Large intestine (tissue), 3 donors: ENCODE measurements at regions not wholly inside any gene's neighbourhood (a gene's known extent, or its start where the extent isn't known, plus 50 kb on each side); places are given as distances from the start of the nearest gene placed in this dataset.
"Not testable (repeated sequence)": the region's sequence is repeated elsewhere in the genome, so short reads cannot be mapped to it uniquely, and the experiment has no call there.

ENCODE experiments used
- DNase-seq, 2 donors: peaks; one replicate each; pipeline versions ENCODE4 v3.0.0 to v3.0.0-alpha.2; 2013
- H3K27ac ChIP-seq: one replicate; pipeline ENCODE4 v1.5.1; 2013; ENCODE audit warnings: low read length
- H3K27me3 ChIP-seq: 2 replicates; pipeline ENCODE4 v1.6.1; 2013; ENCODE audit warnings: low read length; ENCODE audit not compliant: control insufficient read depth, insufficient read depth
- H3K36me3 ChIP-seq: 2 replicates; pipeline ENCODE4 v1.6.1; 2013; ENCODE audit warnings: low read length; ENCODE audit not compliant: control insufficient read depth, insufficient read depth
- H3K4me1 ChIP-seq: one replicate; pipeline ENCODE4 v1.6.1; 2013; ENCODE audit warnings: low read length; ENCODE audit not compliant: control insufficient read depth, insufficient read depth
- H3K4me3 ChIP-seq: one replicate; pipeline ENCODE4 v1.5.1; 2013; ENCODE audit warnings: low read length
- H3K9me3 ChIP-seq: one replicate; pipeline ENCODE4 v1.6.1; 2013; ENCODE audit warnings: mild to moderate bottlenecking, low read depth, low read length, moderate library complexity; ENCODE audit not compliant: control insufficient read depth
- WGBS: methylation state at CpG from one replicate; pipeline ENCODE4 v1.1.5; 2013; ENCODE audit warnings: low lambda C conversion rate; ENCODE audit not compliant: insufficient coverage; 5-methylcytosine and 5-hydroxymethylcytosine counted together

- not testable (repeated sequence) for H3K4me3 ChIP-seq, H3K4me1 ChIP-seq, H3K9me3 ChIP-seq, H3K27ac ChIP-seq, DNase-seq, H3K27me3 ChIP-seq, H3K36me3 ChIP-seq
- WGBS: no CpG with 5 or more reads among the region's 2 CpGs
Measured at GRCh38 chr15:84094720-84095119, 140.9 kb upstream of the GOLGA6L4 start.

GRCh38 chr15:84097053-84097452 is 138.5 kb upstream of the GOLGA6L4 start:
- not testable (repeated sequence) for H3K36me3 ChIP-seq, DNase-seq, H3K27me3 ChIP-seq, H3K4me1 ChIP-seq, H3K9me3 ChIP-seq, H3K27ac ChIP-seq, H3K4me3 ChIP-seq
- no CpG with 5 or more reads among the region's 3 CpGs for WGBS

GRCh38 chr15:84098604-84099003 is 137.0 kb upstream of the GOLGA6L4 start:
- DNase-seq: no peak
- H3K9me3 ChIP-seq: no peaks in the 10 kb centered on the region
- H3K27ac ChIP-seq: no peak overlapping the region
- H3K27me3 ChIP-seq: no peaks in the 10 kb centered on the region
- no peaks in the 10 kb centered on the region for H3K4me1 ChIP-seq
- no peak overlapping the region for H3K4me3 ChIP-seq
- no peaks in the 10 kb centered on the region for H3K36me3 ChIP-seq

DNA sequence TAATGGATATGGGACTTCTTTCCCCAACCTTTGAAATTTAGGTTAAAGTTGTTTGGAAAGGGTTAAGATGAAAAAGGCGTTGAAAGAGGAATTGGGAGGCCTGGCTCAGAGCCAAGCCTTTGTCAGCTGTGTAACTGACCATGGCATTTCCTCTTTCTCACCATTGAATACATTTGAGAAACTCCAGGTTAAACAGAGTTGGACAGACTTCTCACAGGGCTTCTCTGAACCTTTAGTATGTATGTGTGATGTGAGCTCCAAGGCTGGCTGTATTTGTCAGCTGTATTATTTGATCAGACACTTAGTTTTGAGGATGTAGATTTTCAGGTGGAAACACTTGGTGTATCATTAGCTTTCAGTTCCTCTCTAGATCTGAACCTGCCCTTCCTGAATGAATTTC is 136.4 kb upstream of the GOLGA6L4 start:
- DNase-seq: no peak
- H3K27me3 ChIP-seq: no peaks in the 10 kb centered on the region
- H3K36me3 ChIP-seq: no peaks in the 10 kb centered on the region
- no CpG with 5 or more reads among the region's 1 CpG for WGBS
- no peak overlapping the region for H3K4me3 ChIP-seq
- no peaks in the 10 kb centered on the region for H3K9me3 ChIP-seq
- H3K4me1 ChIP-seq: no peaks in the 10 kb centered on the region
- no peak overlapping the region for H3K27ac ChIP-seq

DNA sequence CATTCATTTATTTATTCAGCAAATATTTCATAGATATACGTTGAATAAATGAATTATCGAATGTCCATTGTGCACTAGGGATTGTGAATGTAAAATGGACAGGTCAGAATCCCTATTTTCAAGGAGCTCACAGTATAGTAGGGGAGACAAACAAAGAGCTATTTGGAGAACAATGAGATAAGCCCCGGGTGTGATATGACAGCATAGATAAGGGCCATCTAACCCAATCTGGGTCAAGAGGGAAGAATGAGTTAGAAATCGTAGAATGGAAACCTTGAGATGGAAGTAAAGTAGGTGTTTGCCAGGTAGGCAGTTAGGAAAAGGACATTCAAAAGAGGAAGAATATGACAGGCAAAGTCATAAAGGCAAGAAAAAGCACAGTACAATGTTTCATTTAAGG is 132.2 kb upstream of the GOLGA6L4 start:
- Histone ChIP-seq H3K4me1 (no peaks in the 10 kb centered on the region), H3K4me3 (no peak overlapping the region), H3K36me3 (no peaks in the 10 kb centered on the region), H3K27ac (no peak overlapping the region), H3K27me3 (no peaks in the 10 kb centered on the region), H3K9me3 (no peaks in the 10 kb centered on the region)
- WGBS: 58% methylated on average over 3 of the region's 4 CpGs
- no peak for DNase-seq

- H3K9me3 ChIP-seq: no peaks in the 10 kb centered on the region
- no peaks in the 10 kb centered on the region for H3K36me3 ChIP-seq
- 73% methylated on average over 2 of the region's 3 CpGs for WGBS
- H3K27me3 ChIP-seq: no peaks in the 10 kb centered on the region
- no peak overlapping the region for H3K4me3 ChIP-seq
- DNase-seq: no peak
- no peak overlapping the region for H3K27ac ChIP-seq
- no peaks in the 10 kb centered on the region for H3K4me1 ChIP-seq
Measured at GRCh38 chr15:84104853-84105252, 130.7 kb upstream of the GOLGA6L4 start.

GRCh38 chr15:84108728-84109127 is 126.8 kb upstream of the GOLGA6L4 start:
- DNase-seq: no peak
- Histone ChIP-seq H3K36me3 (no peaks in the 10 kb centered on the region), H3K4me3 (no peak overlapping the region), H3K27ac (no peak overlapping the region), H3K4me1 (no peaks in the 10 kb centered on the region), H3K27me3 (no peaks in the 10 kb centered on the region), H3K9me3 (no peaks in the 10 kb centered on the region)
- WGBS: 83% methylated on average over 1 of the region's 2 CpGs

DNA sequence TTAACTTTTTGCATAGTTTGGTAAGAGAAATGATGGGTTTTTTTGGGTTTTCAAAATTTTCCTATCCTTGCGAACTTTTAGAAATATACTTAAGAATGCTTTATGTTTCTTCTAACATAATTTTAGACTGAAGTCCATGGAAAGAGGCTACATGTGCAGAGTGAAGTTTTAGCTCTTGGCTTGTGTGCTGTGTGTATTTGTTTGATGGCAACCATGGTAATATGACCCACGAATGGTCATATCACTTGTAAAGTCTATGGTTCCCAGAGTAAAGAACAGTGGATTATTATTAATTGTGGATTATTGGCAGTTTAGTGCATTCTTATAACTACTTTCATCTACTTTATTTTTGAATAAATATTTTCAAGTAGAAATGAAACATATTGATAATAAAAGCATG is 124.0 kb upstream of the GOLGA6L4 start:
- Histone ChIP-seq H3K27me3 (no peaks in the 10 kb centered on the region), H3K4me1 (no peaks in the 10 kb centered on the region), H3K4me3 (no peak overlapping the region), H3K36me3 (no peaks in the 10 kb centered on the region), H3K9me3 (no peaks in the 10 kb centered on the region), H3K27ac (no peak overlapping the region)
- 80% methylated on average over 1 of the region's 2 CpGs for WGBS
- DNase-seq: no peak

DNA sequence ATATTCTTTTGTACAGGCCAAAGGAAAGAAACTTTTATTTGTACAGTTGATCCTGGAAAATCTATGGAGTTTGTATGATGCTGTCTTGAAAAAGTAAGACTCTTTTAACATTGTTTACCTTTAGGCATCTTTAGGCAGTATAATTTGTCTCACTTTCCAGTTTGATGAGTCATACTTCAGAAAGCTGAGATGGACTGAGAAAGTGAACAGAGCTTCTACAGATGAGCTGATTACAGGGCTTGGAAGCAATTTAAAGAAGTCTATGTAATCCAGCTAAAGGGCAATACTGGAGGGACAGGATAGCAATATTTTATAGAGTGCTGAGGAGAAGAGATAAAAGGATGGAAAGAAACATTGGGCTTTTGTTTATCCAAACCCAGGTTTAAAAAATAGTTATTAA is 123.5 kb upstream of the GOLGA6L4 start:
- Histone ChIP-seq H3K27me3 (no peaks in the 10 kb centered on the region), H3K4me1 (no peaks in the 10 kb centered on the region), H3K9me3 (no peaks in the 10 kb centered on the region), H3K27ac (no peak overlapping the region), H3K4me3 (no peak overlapping the region), H3K36me3 (no peaks in the 10 kb centered on the region)
- no peak for DNase-seq

DNA sequence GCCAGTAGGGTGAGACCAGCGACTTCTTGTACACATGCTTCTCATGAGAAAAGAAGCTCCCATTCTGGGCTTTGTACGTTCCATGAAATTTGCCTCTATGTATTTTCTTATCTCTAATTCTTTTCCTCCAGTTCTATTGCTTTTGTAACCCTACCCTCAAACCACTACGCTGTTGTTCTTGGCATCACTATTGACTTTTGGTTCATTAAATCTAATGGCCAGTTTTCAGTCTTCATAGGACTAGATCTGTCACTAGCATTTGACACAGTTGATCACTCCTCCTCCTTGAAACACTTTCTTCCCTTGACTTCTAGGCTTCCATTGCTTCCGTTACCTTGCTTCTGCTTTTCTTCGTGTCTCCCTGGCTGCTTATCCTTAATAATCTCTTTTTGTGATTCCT is 121.7 kb upstream of the GOLGA6L4 start:
- Histone ChIP-seq H3K4me1 (no peaks in the 10 kb centered on the region), H3K27ac (no peak overlapping the region), H3K36me3 (no peaks in the 10 kb centered on the region), H3K27me3 (no peaks in the 10 kb centered on the region), H3K4me3 (no peak overlapping the region), H3K9me3 (no peaks in the 10 kb centered on the region)
- WGBS: 94% methylated on average over 4 of the region's 5 CpGs
- DNase-seq: no peak

GRCh38 chr15:84114680-84115079 is 120.9 kb upstream of the GOLGA6L4 start:
- not testable (repeated sequence) for H3K36me3 ChIP-seq, H3K4me3 ChIP-seq, H3K4me1 ChIP-seq, DNase-seq, H3K27ac ChIP-seq, H3K27me3 ChIP-seq, H3K9me3 ChIP-seq
- no CpG with 5 or more reads among the region's 7 CpGs for WGBS
